Liver (tissue), 8 donors: ENCODE measurements at regions not wholly inside any gene's neighbourhood (a gene's known extent, or its start where the extent isn't known, plus 50 kb on each side); places are given as distances from the start of the nearest gene placed in this dataset.

Experiments
- DNase-seq: peaks from one replicate; pipeline ENCODE4 v3.0.0-alpha.2; 2017; ENCODE audit warnings: low spot score
- H3K27ac ChIP-seq, 2 donors: one replicate each; pipeline ENCODE4 v1.7.0; 2013; ENCODE audit warnings: inconsistent platforms in 2 of 2, low read length in 2 of 2, control low read depth in 1 of 2, low read depth in 1 of 2, mild to moderate bottlenecking in 1 of 2
- H3K27me3 ChIP-seq, 4 donors: one replicate each; pipeline versions ENCODE4 v1.6.1 to v1.7.0; 2013; ENCODE audit warnings: low read length in 3 of 4, inconsistent platforms in 1 of 4, mild to moderate bottlenecking in 1 of 4, moderate library complexity in 1 of 4; ENCODE audit not compliant: control insufficient read depth in 4 of 4, insufficient read depth in 4 of 4
- H3K36me3 ChIP-seq, 4 donors: one replicate each; pipeline versions ENCODE4 v1.6.1 to v1.7.0; 2013; ENCODE audit warnings: low read length in 3 of 4, mild to moderate bottlenecking in 3 of 4, low read depth in 1 of 4, moderate library complexity in 1 of 4; ENCODE audit not compliant: control insufficient read depth in 4 of 4, insufficient read depth in 3 of 4
- H3K4me1 ChIP-seq, 4 donors: one replicate each; pipeline versions ENCODE4 v1.6.1 to v1.7.0; 2013; ENCODE audit warnings: low read length in 3 of 4, mild to moderate bottlenecking in 3 of 4, moderate library complexity in 1 of 4; ENCODE audit not compliant: control insufficient read depth in 4 of 4, insufficient read depth in 4 of 4
- H3K4me3 ChIP-seq, 3 donors: one replicate each; pipeline versions ENCODE4 v1.6.1 to v1.7.0; 2013; ENCODE audit warnings: low read length in 3 of 3, control low read depth in 1 of 3, low read depth in 1 of 3, mild to moderate bottlenecking in 1 of 3
- H3K9ac ChIP-seq, 2 donors: one replicate each; pipeline ENCODE4 v1.7.0; 2013; ENCODE audit warnings: low read length in 2 of 2, mild to moderate bottlenecking in 2 of 2, moderate library complexity in 2 of 2, control low read depth in 1 of 2, low read depth in 1 of 2
- H3K9me3 ChIP-seq, 4 donors: one replicate each; pipeline versions ENCODE4 v1.6.1 to v1.7.0; 2013; ENCODE audit warnings: low read length in 3 of 4; ENCODE audit not compliant: control insufficient read depth in 4 of 4
- ATF3 ChIP-seq: IDR thresholded peaks from 2 replicates; pipeline ENCODE4 v1.6.1; 2016; ENCODE audit warnings: antibody characterized with exemption
- CTCF ChIP-seq: fragments of 150-350 bp; IDR thresholded peaks from 2 replicates; pipeline ENCODE4 v1.5.1; 2017; ENCODE audit warnings: improper control_type of control experiment, low read depth, low read length; ENCODE audit not compliant: missing input control
- EGR1 ChIP-seq, 2 donors: IDR thresholded peaks; 2 replicates each; pipeline ENCODE4 v1.6.1; 2016 to 2018; ENCODE audit warnings: antibody characterized with exemption in 2 of 2, low read depth in 2 of 2
- FOXA1 ChIP-seq: IDR thresholded peaks from 2 replicates; pipeline ENCODE4 v1.6.1; 2016; ENCODE audit warnings: antibody characterized with exemption
- FOXA2 ChIP-seq: IDR thresholded peaks from 2 replicates; pipeline ENCODE4 v1.6.1; 2016; ENCODE audit warnings: antibody characterized with exemption
- HNF4A ChIP-seq, 2 donors: conservative IDR thresholded peaks; 2 replicates each; pipeline ENCODE4 v1.6.1; 2016; ENCODE audit warnings: antibody characterized with exemption in 2 of 2, mild to moderate bottlenecking in 2 of 2
- HNF4G ChIP-seq: IDR thresholded peaks from 2 replicates; pipeline ENCODE4 v1.6.1; 2016; ENCODE audit warnings: antibody characterized with exemption
- JUND ChIP-seq, 2 donors: IDR thresholded peaks; 2 replicates each; pipeline ENCODE4 v1.6.1; 2016; ENCODE audit warnings: antibody characterized with exemption in 2 of 2
- MAX ChIP-seq: IDR thresholded peaks from 2 replicates; pipeline ENCODE4 v1.6.1; 2016; ENCODE audit warnings: antibody characterized with exemption
- NR2F2 ChIP-seq: IDR thresholded peaks from 2 replicates; pipeline ENCODE4 v1.6.1; 2016; ENCODE audit warnings: antibody characterized with exemption
- RAD21 ChIP-seq, 2 donors: IDR thresholded peaks; 2 replicates each; pipeline ENCODE4 v1.6.1; 2016; ENCODE audit warnings: antibody characterized with exemption in 2 of 2, mild to moderate bottlenecking in 2 of 2
- REST ChIP-seq: IDR thresholded peaks from 2 replicates; pipeline ENCODE4 v1.6.1; 2016; ENCODE audit warnings: antibody characterized with exemption, mild to moderate bottlenecking
- RXRA ChIP-seq, 2 donors: IDR thresholded peaks; 2 replicates each; pipeline ENCODE4 v1.6.1; 2017 to 2018; ENCODE audit warnings: antibody characterized with exemption in 2 of 2, mild to moderate bottlenecking in 1 of 2
- SP1 ChIP-seq: IDR thresholded peaks from 2 replicates; pipeline ENCODE4 v1.6.1; 2018; ENCODE audit warnings: antibody characterized with exemption, mild to moderate bottlenecking
- TAF1 ChIP-seq: conservative IDR thresholded peaks from 2 replicates; pipeline ENCODE4 v1.6.1; 2016; ENCODE audit warnings: antibody characterized with exemption, mild to moderate bottlenecking
- WGBS: extraction: QIAGEN DNeasy Blood & Tissue Kit; methylation state at CpG from one replicate; pipeline ENCODE4 v1.1.7; 2013; 5-methylcytosine and 5-hydroxymethylcytosine counted together
- TF ChIP-seq, protein P1 (sequence below): IDR thresholded peaks from 2 replicates; pipeline ENCODE4 v1.6.1; 2016; ENCODE audit warnings: antibody characterized with exemption
- donor health status: healthy.
- donor health status: healthy.
- donor health status: healthy.
- donor health status: healthy.
- donor health status: healthy.

- Histone ChIP-seq H3K4me3 (no peak overlapping the region), H3K9ac (no peak overlapping the region), H3K36me3 (no peaks in the 10 kb centered on the region), H3K9me3 (no peaks in the 10 kb centered on the region), H3K27ac (no peak overlapping the region), H3K4me1 (no peaks in the 10 kb centered on the region), H3K27me3 (peaks cover 0 to 3% (median under 1%) of the 10 kb centered on the region in 4 donors)
- TF ChIP-seq HNF4G: no peak
- no peak for TF ChIP-seq JUND (IDR thresholded peaks at IDR 0.05)
- WGBS: 70% methylated on average over 10 of the region's 10 CpGs
- DNase-seq: no peak
Measured at GRCh38 chr16:65429504-65430181, 307.8 kb upstream of the CDH11 start.

DNA sequence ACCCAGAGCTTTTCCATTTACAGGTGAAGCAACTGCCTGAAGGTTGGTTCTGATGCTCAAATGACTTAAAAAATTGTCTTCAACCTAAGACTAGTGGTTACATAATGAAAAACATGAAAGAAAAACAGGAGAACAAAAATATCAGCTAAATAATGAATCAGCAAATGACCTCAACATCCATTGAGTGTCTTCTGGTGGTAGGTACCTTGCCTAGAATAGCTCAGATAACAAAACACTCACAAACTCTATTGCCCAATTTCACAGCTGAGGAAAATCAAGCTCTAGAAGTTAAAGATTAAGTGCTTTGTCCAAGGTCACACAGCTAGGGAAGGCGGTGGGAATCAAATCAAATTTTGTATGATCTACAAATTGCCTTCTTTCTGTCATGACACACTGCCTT, 304.6 kb upstream of the CDH11 start:
- peaks cover 0 to 4% (median 0%) of the 10 kb centered on the region in 4 donors for H3K9me3 ChIP-seq
- no peak for DNase-seq
- no peaks in the 10 kb centered on the region for H3K36me3 ChIP-seq
- H3K27ac ChIP-seq: no peak overlapping the region
- H3K4me3 ChIP-seq: no peak overlapping the region
- H3K9ac ChIP-seq: no peak overlapping the region
- WGBS: 71% methylated on average over 1 of the region's 1 CpG
- no peaks in the 10 kb centered on the region for H3K27me3 ChIP-seq
- TF ChIP-seq NR2F2 (no peak), TAF1 (no peak), ATF3 (no peak), JUND (IDR thresholded peaks at IDR 0.05) (no peak), REST (no peak), EGR1 (IDR thresholded peaks at IDR 0.05; ENCODE audit: low read depth in 2 of 2) (no peak), SP1 (no peak), FOXA2 (no peak), MAX (no peak), RXRA (IDR thresholded peaks at IDR 0.05) (no peak), RAD21 (IDR thresholded peaks at IDR 0.05) (no peak), HNF4A (conservative IDR thresholded peaks at IDR 0.05) (no peak), CTCF (no peak), FOXA1 (no peak)
- TF ChIP-seq, protein P1, sequence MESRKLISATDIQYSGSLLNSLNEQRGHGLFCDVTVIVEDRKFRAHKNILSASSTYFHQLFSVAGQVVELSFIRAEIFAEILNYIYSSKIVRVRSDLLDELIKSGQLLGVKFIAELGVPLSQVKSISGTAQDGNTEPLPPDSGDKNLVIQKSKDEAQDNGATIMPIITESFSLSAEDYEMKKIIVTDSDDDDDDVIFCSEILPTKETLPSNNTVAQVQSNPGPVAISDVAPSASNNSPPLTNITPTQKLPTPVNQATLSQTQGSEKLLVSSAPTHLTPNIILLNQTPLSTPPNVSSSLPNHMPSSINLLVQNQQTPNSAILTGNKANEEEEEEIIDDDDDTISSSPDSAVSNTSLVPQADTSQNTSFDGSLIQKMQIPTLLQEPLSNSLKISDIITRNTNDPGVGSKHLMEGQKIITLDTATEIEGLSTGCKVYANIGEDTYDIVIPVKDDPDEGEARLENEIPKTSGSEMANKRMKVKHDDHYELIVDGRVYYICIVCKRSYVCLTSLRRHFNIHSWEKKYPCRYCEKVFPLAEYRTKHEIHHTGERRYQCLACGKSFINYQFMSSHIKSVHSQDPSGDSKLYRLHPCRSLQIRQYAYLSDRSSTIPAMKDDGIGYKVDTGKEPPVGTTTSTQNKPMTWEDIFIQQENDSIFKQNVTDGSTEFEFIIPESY: no peak
- H3K4me1 ChIP-seq: no peaks in the 10 kb centered on the region
